ENCODE measurements at regions not wholly inside any gene's neighbourhood (a gene's known extent, or its start where the extent isn't known, plus 50 kb on each side); places are given as distances from the start of the nearest gene placed in this dataset.

DNA sequence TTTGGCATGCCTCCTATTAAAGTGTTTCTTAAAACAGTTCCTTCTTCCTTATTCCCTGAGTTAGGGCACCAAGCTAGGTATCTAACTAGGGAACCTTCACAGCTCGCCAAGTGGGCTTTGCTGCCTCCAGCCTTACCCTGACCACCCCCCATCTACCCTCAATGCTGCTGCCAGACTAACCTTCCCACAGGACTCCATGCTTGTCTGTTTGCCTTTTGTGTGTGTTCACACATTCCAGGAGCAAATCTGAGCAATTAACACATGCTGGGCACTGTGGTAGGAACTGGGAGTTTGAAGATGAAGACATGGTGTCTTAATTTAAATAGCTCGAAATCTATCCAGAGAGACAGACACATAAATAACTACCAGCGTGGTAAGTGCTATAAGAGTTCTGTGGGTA is 185.2 kb downstream of the MZT1 start:
- TF ChIP-seq, protein P1, sequence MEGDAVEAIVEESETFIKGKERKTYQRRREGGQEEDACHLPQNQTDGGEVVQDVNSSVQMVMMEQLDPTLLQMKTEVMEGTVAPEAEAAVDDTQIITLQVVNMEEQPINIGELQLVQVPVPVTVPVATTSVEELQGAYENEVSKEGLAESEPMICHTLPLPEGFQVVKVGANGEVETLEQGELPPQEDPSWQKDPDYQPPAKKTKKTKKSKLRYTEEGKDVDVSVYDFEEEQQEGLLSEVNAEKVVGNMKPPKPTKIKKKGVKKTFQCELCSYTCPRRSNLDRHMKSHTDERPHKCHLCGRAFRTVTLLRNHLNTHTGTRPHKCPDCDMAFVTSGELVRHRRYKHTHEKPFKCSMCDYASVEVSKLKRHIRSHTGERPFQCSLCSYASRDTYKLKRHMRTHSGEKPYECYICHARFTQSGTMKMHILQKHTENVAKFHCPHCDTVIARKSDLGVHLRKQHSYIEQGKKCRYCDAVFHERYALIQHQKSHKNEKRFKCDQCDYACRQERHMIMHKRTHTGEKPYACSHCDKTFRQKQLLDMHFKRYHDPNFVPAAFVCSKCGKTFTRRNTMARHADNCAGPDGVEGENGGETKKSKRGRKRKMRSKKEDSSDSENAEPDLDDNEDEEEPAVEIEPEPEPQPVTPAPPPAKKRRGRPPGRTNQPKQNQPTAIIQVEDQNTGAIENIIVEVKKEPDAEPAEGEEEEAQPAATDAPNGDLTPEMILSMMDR (IDR thresholded peaks at IDR 0.05), result no peak
- TF ChIP-seq POLR2A (IDR thresholded peaks at IDR 0.05), result no peak
- H3K9me3 ChIP-seq, result no peaks in the 10 kb centered on the region
- H3K4me1 ChIP-seq, result no peaks in the 10 kb centered on the region
- H3K4me3 ChIP-seq, result no peak overlapping the region
- no peak overlapping the region for H3K27ac ChIP-seq
- no peaks in the 10 kb centered on the region for H3K36me3 ChIP-seq
- intact Hi-C loops (cut with DNase I), result no loop called here
- H3K27me3 ChIP-seq, result no peaks in the 10 kb centered on the region
- WGBS, 4 donors, result 87 to 95% (median 87%) methylated on average over 3 of the region's 3 CpGs
- ATAC-seq (no peak), DNase-seq (no peak)

DNA sequence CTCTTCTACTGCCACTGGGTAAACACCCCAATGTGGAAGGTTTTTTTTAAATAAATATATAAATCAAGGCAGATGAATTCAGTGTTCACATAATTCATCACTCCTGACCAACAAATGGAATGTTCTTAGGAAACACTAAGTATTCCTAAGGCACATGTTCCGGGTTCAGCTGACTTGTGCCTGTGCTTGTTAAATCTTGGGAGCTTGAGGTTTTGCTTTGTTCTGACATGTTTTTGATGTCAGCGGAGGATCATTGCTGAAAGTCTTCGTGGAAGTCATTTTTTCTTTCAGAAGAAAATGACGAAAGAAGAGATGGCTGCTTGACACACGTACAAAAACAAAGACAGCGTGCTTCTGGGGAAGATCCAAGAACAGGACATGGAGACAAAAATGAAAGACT is 185.8 kb downstream of the MZT1 start:
- Histone ChIP-seq H3K4me1 (no peaks in the 10 kb centered on the region), H3K27me3 (no peaks in the 10 kb centered on the region), H3K9me3 (no peaks in the 10 kb centered on the region), H3K36me3 (no peaks in the 10 kb centered on the region), H3K4me3 (no peak overlapping the region), H3K27ac (no peak overlapping the region)
- intact Hi-C loops (cut with DNase I), result no loop called here
- WGBS, 4 donors, result 90 to 93% (median 92%) methylated on average over 6 of the region's 6 CpGs
- DNase-seq (no peak), ATAC-seq (no peak)
- TF ChIP-seq, protein P1 (IDR thresholded peaks at IDR 0.05), result no peak
- no peak for TF ChIP-seq POLR2A (IDR thresholded peaks at IDR 0.05)

GRCh38 chr13:72540881-72541280 is 186.5 kb downstream of the MZT1 start:
- WGBS, 4 donors, result 68 to 97% (median 95%) methylated on average over 4 of the region's 4 CpGs
- Histone ChIP-seq H3K4me1 (no peaks in the 10 kb centered on the region), H3K4me3 (no peak overlapping the region), H3K36me3 (no peaks in the 10 kb centered on the region), H3K27ac (no peak overlapping the region), H3K9me3 (no peaks in the 10 kb centered on the region), H3K27me3 (no peaks in the 10 kb centered on the region)
- ATAC-seq (no peak), DNase-seq (no peak)
- TF ChIP-seq POLR2A (IDR thresholded peaks at IDR 0.05), result no peak
- TF ChIP-seq, protein P1 (IDR thresholded peaks at IDR 0.05), result no peak
- intact Hi-C loops (cut with DNase I), result no loop called here

- no peak for DNase-seq
- no peak for TF ChIP-seq POLR2A (IDR thresholded peaks at IDR 0.05)
- TF ChIP-seq, protein P1 (IDR thresholded peaks at IDR 0.05), result no peak
- Histone ChIP-seq H3K36me3 (no peaks in the 10 kb centered on the region), H3K4me3 (no peak overlapping the region), H3K9me3 (no peaks in the 10 kb centered on the region), H3K4me1 (no peaks in the 10 kb centered on the region), H3K27me3 (no peaks in the 10 kb centered on the region), H3K27ac (no peak overlapping the region)
- intact Hi-C loops (cut with DNase I), result no loop called here
- 33 to 76% (median 39%) methylated on average over 1 of the region's 1 CpG for WGBS, 4 donors
- no peak for ATAC-seq
Observed at GRCh38 chr13:72539925-72540324, 187.5 kb downstream of the MZT1 start.

Data from heart left ventricle (tissue), 16 donors.